ENCODE measurements at regions not wholly inside any gene's neighbourhood (a gene's known extent, or its start where the extent isn't known, plus 50 kb on each side); places are given as distances from the start of the nearest gene placed in this dataset.

DNA sequence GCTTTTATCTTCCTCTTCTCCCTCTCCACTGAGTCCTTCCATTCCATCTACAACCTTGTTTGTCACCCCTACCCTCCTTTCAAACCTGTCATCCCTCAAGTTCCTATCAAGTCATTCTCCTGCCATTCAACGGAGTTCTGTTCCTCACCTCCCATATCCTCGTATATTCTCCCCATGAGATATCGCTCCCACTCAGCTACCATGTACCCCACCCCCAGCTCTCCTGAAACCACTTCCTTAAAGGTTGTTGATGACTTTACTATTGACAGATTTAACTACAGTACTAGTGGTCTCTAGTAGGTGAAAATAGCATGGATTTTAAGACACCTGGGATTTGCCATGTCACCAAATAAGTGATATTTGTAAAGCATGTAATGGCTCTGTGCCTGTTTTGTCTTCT is 107.4 kb upstream of the BARHL2 start:
- TF ChIP-seq, protein P1, sequence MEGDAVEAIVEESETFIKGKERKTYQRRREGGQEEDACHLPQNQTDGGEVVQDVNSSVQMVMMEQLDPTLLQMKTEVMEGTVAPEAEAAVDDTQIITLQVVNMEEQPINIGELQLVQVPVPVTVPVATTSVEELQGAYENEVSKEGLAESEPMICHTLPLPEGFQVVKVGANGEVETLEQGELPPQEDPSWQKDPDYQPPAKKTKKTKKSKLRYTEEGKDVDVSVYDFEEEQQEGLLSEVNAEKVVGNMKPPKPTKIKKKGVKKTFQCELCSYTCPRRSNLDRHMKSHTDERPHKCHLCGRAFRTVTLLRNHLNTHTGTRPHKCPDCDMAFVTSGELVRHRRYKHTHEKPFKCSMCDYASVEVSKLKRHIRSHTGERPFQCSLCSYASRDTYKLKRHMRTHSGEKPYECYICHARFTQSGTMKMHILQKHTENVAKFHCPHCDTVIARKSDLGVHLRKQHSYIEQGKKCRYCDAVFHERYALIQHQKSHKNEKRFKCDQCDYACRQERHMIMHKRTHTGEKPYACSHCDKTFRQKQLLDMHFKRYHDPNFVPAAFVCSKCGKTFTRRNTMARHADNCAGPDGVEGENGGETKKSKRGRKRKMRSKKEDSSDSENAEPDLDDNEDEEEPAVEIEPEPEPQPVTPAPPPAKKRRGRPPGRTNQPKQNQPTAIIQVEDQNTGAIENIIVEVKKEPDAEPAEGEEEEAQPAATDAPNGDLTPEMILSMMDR (IDR thresholded peaks at IDR 0.05; ENCODE audit: unreplicated experiment) = no peak
- DNase-seq (ENCODE audit: low spot score, unreplicated experiment) = no peak
- H3K27me3 Mint-ChIP-seq = peaks cover 40% of the 10 kb centered on the region
- no peak overlapping the region for H3K4me3 Mint-ChIP-seq (ENCODE audit: low read depth)
- no peaks in the 10 kb centered on the region for H3K4me1 Mint-ChIP-seq (ENCODE audit: low read depth)
- H3K9me3 Mint-ChIP-seq (ENCODE audit: low read depth) = no peaks in the 10 kb centered on the region
- no peak overlapping the region for H3K27ac Mint-ChIP-seq
- no peaks in the 10 kb centered on the region for H3K36me3 Mint-ChIP-seq (ENCODE audit: insufficient read depth)

DNA sequence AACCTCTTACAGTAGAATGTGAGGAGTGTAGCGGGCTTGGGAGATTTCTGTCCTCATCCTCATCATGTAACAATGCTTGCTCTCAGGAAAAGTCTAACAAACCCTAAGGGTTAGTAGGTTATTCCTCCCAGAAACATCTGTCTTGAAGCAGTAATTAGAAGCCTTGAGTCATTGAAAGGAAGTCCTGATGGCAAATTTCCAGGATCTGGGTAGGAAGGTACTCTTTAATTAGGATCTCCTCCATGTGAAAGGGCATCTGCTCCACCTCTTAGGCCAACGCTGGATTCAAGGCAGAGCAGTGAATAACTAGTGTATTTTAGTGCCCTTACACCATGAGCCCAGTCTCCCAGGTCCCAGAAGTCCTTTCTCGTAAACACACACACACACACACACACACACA is 106.6 kb upstream of the BARHL2 start:
- Mint-ChIP-seq H3K36me3 (ENCODE audit: insufficient read depth) (no peaks in the 10 kb centered on the region), H3K4me1 (ENCODE audit: low read depth) (no peaks in the 10 kb centered on the region), H3K9me3 (ENCODE audit: low read depth) (no peaks in the 10 kb centered on the region), H3K27me3 (peaks cover 33% of the 10 kb centered on the region), H3K27ac (no peak overlapping the region), H3K4me3 (ENCODE audit: low read depth) (no peak overlapping the region)
- TF ChIP-seq, protein P1 (IDR thresholded peaks at IDR 0.05; ENCODE audit: unreplicated experiment) = no peak
- no peak for DNase-seq (ENCODE audit: low spot score, unreplicated experiment)

DNA sequence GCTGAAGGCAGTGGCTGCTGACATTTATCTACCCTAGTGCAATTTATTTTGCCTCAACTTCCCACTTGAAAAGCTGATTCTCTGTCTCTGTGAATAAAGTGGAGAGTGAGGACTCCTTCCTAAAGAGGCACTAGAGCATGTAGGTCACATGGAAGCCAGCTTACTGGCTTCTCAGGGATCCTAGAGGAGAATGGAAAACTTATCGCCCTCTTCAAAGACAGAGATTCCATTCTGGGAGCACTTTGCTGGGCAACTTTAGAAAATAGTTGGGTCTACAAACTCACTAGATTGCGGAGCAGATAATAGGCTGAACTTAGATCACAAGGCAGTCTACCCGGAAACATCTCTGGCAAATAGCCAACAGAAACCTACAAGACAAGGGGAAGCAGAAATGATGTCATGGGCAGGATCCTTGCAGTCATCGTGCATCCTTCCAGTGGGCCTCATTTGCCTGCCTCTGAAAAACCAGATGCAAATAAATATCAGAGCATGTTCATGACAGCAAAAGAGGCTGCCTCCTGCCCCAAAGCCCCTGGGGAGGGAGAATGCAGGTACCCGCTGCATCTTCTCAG is 104.8 kb upstream of the BARHL2 start:
- TF ChIP-seq, protein P1 (IDR thresholded peaks at IDR 0.05; ENCODE audit: unreplicated experiment) = no peak
- Mint-ChIP-seq H3K4me3 (ENCODE audit: low read depth) (no peak overlapping the region), H3K9me3 (ENCODE audit: low read depth) (no peaks in the 10 kb centered on the region), H3K36me3 (ENCODE audit: insufficient read depth) (no peaks in the 10 kb centered on the region), H3K27me3 (peaks cover 25% of the 10 kb centered on the region), H3K4me1 (ENCODE audit: low read depth) (peaks cover 4% of the 10 kb centered on the region), H3K27ac (no peak overlapping the region)
- no peak for DNase-seq (ENCODE audit: low spot score, unreplicated experiment)

DNA sequence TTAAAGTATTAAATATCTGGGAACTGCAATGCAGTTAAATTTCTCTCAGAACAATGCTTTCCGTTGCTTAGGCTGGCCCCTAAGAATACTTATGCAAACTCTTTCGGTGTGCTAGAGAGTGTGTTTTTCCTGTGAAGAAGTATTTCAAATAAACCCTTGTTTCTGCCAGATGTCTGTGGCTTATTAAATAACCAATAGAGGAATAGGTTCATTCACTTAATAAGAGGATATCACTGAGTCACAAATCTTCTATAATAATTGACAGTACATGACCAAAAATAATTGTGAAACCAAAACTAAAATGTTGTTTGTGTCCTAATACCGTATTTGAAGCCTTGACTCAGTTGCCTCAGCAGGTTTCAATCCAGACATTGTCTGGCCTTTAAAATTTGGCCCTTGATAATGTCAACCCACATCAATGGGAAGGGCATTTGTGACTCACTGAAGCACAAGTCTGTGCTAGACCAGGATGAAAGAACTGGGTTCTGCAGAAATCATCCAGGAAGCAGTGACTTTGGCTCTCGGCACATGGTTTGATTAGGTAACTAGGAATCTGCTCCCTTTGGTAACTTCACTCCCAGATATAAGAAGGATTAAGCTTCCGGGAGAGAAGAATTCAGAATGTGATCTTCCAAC is 104.2 kb upstream of the BARHL2 start:
- Mint-ChIP-seq H3K36me3 (ENCODE audit: insufficient read depth) (no peaks in the 10 kb centered on the region), H3K4me1 (ENCODE audit: low read depth) (peaks cover 4% of the 10 kb centered on the region), H3K9me3 (ENCODE audit: low read depth) (no peaks in the 10 kb centered on the region), H3K27me3 (peaks cover 23% of the 10 kb centered on the region), H3K4me3 (ENCODE audit: low read depth) (no peak overlapping the region), H3K27ac (no peak overlapping the region)
- TF ChIP-seq, protein P1 (IDR thresholded peaks at IDR 0.05; ENCODE audit: unreplicated experiment) = no peak
- DNase-seq (ENCODE audit: low spot score, unreplicated experiment) = no peak

DNA sequence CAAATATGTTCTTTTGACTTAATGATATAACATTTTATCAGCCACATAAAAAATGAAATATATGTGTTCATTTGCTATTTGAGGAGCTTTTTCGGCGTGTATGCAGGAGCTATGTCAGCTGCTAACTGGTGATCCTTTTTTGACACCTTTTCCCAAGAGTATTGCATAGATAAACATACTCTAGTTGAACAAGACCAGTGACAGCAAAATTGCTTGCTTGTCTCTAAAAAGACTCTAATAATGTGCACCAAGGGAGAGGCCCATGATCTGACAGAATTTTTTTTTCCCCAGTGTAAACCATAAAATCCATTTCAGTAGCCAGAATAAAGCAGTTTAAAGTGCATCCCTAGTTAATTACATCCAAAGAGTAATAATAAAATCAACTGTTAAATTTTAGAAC is 103.6 kb upstream of the BARHL2 start:
- Mint-ChIP-seq H3K4me1 (ENCODE audit: low read depth) (peaks cover 4% of the 10 kb centered on the region), H3K27me3 (peaks cover 23% of the 10 kb centered on the region), H3K36me3 (ENCODE audit: insufficient read depth) (no peaks in the 10 kb centered on the region), H3K27ac (no peak overlapping the region), H3K9me3 (ENCODE audit: low read depth) (no peaks in the 10 kb centered on the region), H3K4me3 (ENCODE audit: low read depth) (no peak overlapping the region)
- DNase-seq (ENCODE audit: low spot score, unreplicated experiment) = no peak
- TF ChIP-seq, protein P1 (IDR thresholded peaks at IDR 0.05; ENCODE audit: unreplicated experiment) = no peak

Measured in progenitor cell of endocrine pancreas (in vitro differentiated cells).